H1 (cell line): ENCODE measurements at regions not wholly inside any gene's neighbourhood (a gene's known extent, or its start where the extent isn't known, plus 50 kb on each side); places are given as distances from the start of the nearest gene placed in this dataset.

Experiments used
- CTCF ChIA-PET: fragments of 300-600 bp; sonication (Branson Sonifier 250); formaldehyde crosslinking; loops from one replicate; lab custom pipeline; 2021; ENCODE audit not compliant: partially characterized antibody; lab: Charles Lee
- POLR2A ChIA-PET: fragments of 300-600 bp; sonication (Branson Sonifier 250); formaldehyde crosslinking; loops from one replicate; lab custom pipeline; 2021; ENCODE audit warnings: inconsistent platforms; ENCODE audit not compliant: partially characterized antibody; lab: Charles Lee
- DNase-seq, 2 experiments: peaks; one replicate each; pipeline versions ENCODE4 v3.0.0 to v3.0.0-alpha.2; 2010 to 2022; ENCODE audit warnings: low spot score in 2 of 2, low read depth in 1 of 2, mixed read lengths in 1 of 2
- FAIRE-seq: peaks from 2 replicates; lab custom pipeline; 2011; peaks lifted over from hg19 to GRCh38; lab: Jason Lieb, UNC
- H2AFZ ChIP-seq: 2 replicates; pipeline ENCODE4 v1.8.1; 2012; ENCODE audit warnings: low read length, inconsistent platforms
- H2AK5ac ChIP-seq: 2 replicates; pipeline ENCODE4 v1.6.1; 2013; ENCODE audit warnings: low read depth, low read length
- H2BK120ac ChIP-seq: replicated peaks from 2 replicates; pipeline ENCODE3; 2013; ENCODE audit warnings: low read depth, low read length, inconsistent platforms
- H2BK12ac ChIP-seq: 2 replicates; pipeline ENCODE4 v1.6.1; 2013; ENCODE audit warnings: low read depth, low read length
- H2BK15ac ChIP-seq: 2 replicates; pipeline ENCODE4 v1.6.1; 2013; ENCODE audit warnings: low read length
- H2BK20ac ChIP-seq: 2 replicates; pipeline ENCODE4 v1.6.1; 2013; ENCODE audit warnings: low read length
- H2BK5ac ChIP-seq: 2 replicates; pipeline ENCODE4 v1.6.1; 2013; ENCODE audit warnings: low read depth, low read length
- H3K14ac ChIP-seq: 2 replicates; pipeline ENCODE4 v1.6.1; 2013; ENCODE audit warnings: inconsistent platforms; ENCODE audit not compliant: insufficient read length
- H3K18ac ChIP-seq: 2 replicates; pipeline ENCODE4 v1.6.1; 2013; ENCODE audit warnings: low read length; ENCODE audit errors: extremely low read depth
- H3K23ac ChIP-seq: 2 replicates; pipeline ENCODE4 v1.6.1; 2013; ENCODE audit warnings: inconsistent platforms; ENCODE audit not compliant: insufficient read length
- H3K23me2 ChIP-seq: 2 replicates; pipeline ENCODE4 v1.6.1; 2013; ENCODE audit warnings: low read depth, low read length
- H3K27ac ChIP-seq: 2 replicates; pipeline ENCODE4 v1.6.1; 2011; ENCODE audit warnings: low read depth, low read length, inconsistent platforms
- H3K27me3 ChIP-seq, 4 experiments: replicated peaks in 1 of 4; 1 replicate in 1 of 4; 2 replicates in 3 of 4; pipeline versions ENCODE4 v1.6.1 to v1.8.1; 2011 to 2013; ENCODE audit warnings: low read length in 3 of 4, mild to moderate bottlenecking in 3 of 4, inconsistent platforms in 2 of 4, mixed read lengths in 2 of 4, moderate library complexity in 1 of 4; ENCODE audit not compliant: control insufficient read depth in 3 of 4, insufficient read depth in 3 of 4; ENCODE audit errors: extremely low read depth in 1 of 4
- H3K36me3 ChIP-seq, 4 experiments: 2 replicates each; pipeline versions ENCODE4 v1.6.1 to v1.8.1; 2011 to 2013; ENCODE audit warnings: mild to moderate bottlenecking in 4 of 4, low read length in 3 of 4, moderate library complexity in 2 of 4, control low read depth in 1 of 4, inconsistent platforms in 1 of 4; ENCODE audit not compliant: insufficient read depth in 4 of 4, control insufficient read depth in 2 of 4
- H3K4ac ChIP-seq: replicated peaks from 2 replicates; pipeline ENCODE3; 2013; ENCODE audit warnings: low read length, low read depth, mixed read lengths, inconsistent platforms; ENCODE audit not compliant: insufficient read length
- H3K4me1 ChIP-seq, 4 experiments: replicated peaks in 1 of 4; 1 replicate in 1 of 4; 2 replicates in 3 of 4; pipeline versions ENCODE4 v1.6.1 to v1.8.1; 2011 to 2013; ENCODE audit warnings: low read length in 3 of 4, inconsistent platforms in 2 of 4, mixed read lengths in 1 of 4; ENCODE audit not compliant: insufficient read depth in 4 of 4, control insufficient read depth in 3 of 4
- H3K4me2 ChIP-seq, 2 experiments: 2 replicates each; pipeline versions ENCODE4 v1.6.1 to v1.8.1; 2011 to 2013; ENCODE audit warnings: low read depth in 2 of 2, low read length in 2 of 2, control low read depth in 1 of 2, inconsistent platforms in 1 of 2, mild to moderate bottlenecking in 1 of 2; ENCODE audit not compliant: insufficient read depth in 1 of 2
- H3K4me3 ChIP-seq, 4 experiments: fragments of 200-600, 300-600 bp in 1 of 4; sonication (generic), shearing (Covaris generic), sonication (Bioruptor Twin) in 1 of 4; 2 replicates each; pipeline versions ENCODE4 v1.5.1 to v1.8.1; 2011 to 2016; ENCODE audit warnings: low read length in 4 of 4, low read depth in 3 of 4, control low read depth in 2 of 4, inconsistent platforms in 2 of 4, mild to moderate bottlenecking in 2 of 4, mixed read lengths in 1 of 4, moderate library complexity in 1 of 4; ENCODE audit not compliant: insufficient read depth in 2 of 4; ENCODE audit errors: extremely low read depth in 1 of 4
- H3K56ac ChIP-seq: replicated peaks from 2 replicates; pipeline ENCODE3; 2013; ENCODE audit warnings: low read depth, mild to moderate bottlenecking, mixed read lengths, low read length, inconsistent platforms; ENCODE audit not compliant: insufficient read length
- H3K79me1 ChIP-seq: 2 replicates; pipeline ENCODE4 v1.6.1; 2013; ENCODE audit warnings: low read depth, low read length, control low read depth
- H3K79me2 ChIP-seq, 2 experiments: 2 replicates each; pipeline versions ENCODE4 v1.6.1 to v1.8.1; 2012 to 2013; ENCODE audit warnings: low read length in 2 of 2, mild to moderate bottlenecking in 2 of 2, inconsistent platforms in 1 of 2; ENCODE audit not compliant: insufficient read depth in 2 of 2, control insufficient read depth in 1 of 2
- H3K9ac ChIP-seq, 4 experiments: replicated peaks in 1 of 4; 1 replicate in 1 of 4; 2 replicates in 3 of 4; pipeline versions ENCODE4 v1.6.1 to v1.8.1; 2011 to 2013; ENCODE audit warnings: low read depth in 3 of 4, low read length in 3 of 4, control low read depth in 2 of 4, mild to moderate bottlenecking in 2 of 4, moderate library complexity in 2 of 4, inconsistent platforms in 1 of 4; ENCODE audit errors: extremely low read depth in 1 of 4
- H3K9me3 ChIP-seq, 2 experiments: 2 replicates each; pipeline versions ENCODE4 v1.6.1 to v1.8.1; 2012 to 2013; ENCODE audit warnings: mild to moderate bottlenecking in 2 of 2, moderate library complexity in 2 of 2, control low read depth in 1 of 2, inconsistent platforms in 1 of 2, low read depth in 1 of 2, low read length in 1 of 2, mixed read lengths in 1 of 2; ENCODE audit not compliant: insufficient read depth in 2 of 2
- H4K20me1 ChIP-seq, 2 experiments: replicated peaks in 1 of 2; 2 replicates each; pipeline versions ENCODE3 to v1.8.1; 2011 to 2013; ENCODE audit warnings: inconsistent platforms in 2 of 2, low read length in 2 of 2, mild to moderate bottlenecking in 1 of 2; ENCODE audit not compliant: insufficient read depth in 2 of 2, control insufficient read depth in 1 of 2
- H4K5ac ChIP-seq: 2 replicates; pipeline ENCODE4 v1.6.1; 2013; ENCODE audit warnings: low read length, low read depth, mixed read lengths, inconsistent platforms; ENCODE audit not compliant: insufficient read length
- H4K8ac ChIP-seq: 2 replicates; pipeline ENCODE4 v1.8.0; 2013; ENCODE audit warnings: mild to moderate bottlenecking, moderate library complexity, low read length, inconsistent platforms; ENCODE audit not compliant: insufficient read depth; ENCODE audit errors: extremely low read depth
- H4K91ac ChIP-seq: replicated peaks from 2 replicates; pipeline ENCODE3; 2013; ENCODE audit warnings: low read length, mixed read lengths, inconsistent platforms; ENCODE audit not compliant: insufficient read length
- HDAC6 ChIP-seq: IDR thresholded peaks from one replicate; pipeline ENCODE4 v1.7.1; 2012; ENCODE audit warnings: low read depth, mild to moderate bottlenecking, inconsistent platforms, low read length, moderate library complexity
- MAFK ChIP-seq: IDR thresholded peaks from 2 replicates; pipeline ENCODE4 v1.6.1; 2012; ENCODE audit warnings: low read depth, mild to moderate bottlenecking, improper control_type of control experiment, low read length
- NANOG ChIP-seq: IDR thresholded peaks from 2 replicates; pipeline ENCODE4 v1.6.1; 2011; ENCODE audit warnings: low read length, low read depth, mild to moderate bottlenecking, inconsistent platforms; ENCODE audit not compliant: insufficient read depth, poor library complexity, severe bottlenecking
- PHF8 ChIP-seq: fragments of 200-600 bp; sonication (generic); conservative IDR thresholded peaks from 2 replicates; pipeline ENCODE4 v1.7.1; 2012; ENCODE audit warnings: low read depth, mild to moderate bottlenecking, inconsistent platforms, low read length, moderate library complexity
- POU5F1 ChIP-seq: IDR thresholded peaks from 2 replicates; pipeline ENCODE4 v1.6.1; 2011; ENCODE audit warnings: low read depth, mild to moderate bottlenecking, low read length, moderate library complexity
- SP1 ChIP-seq: IDR thresholded peaks from 2 replicates; pipeline ENCODE4 v1.6.1; 2011; ENCODE audit warnings: low read depth, low read length
- TBP ChIP-seq: IDR thresholded peaks from 2 replicates; pipeline ENCODE4 v1.6.1; 2011; ENCODE audit warnings: low read depth, low read length, improper control_type of control experiment
- ZNF274 ChIP-seq: IDR thresholded peaks from 2 replicates; pipeline ENCODE4 v1.7.0; 2012; ENCODE audit warnings: low read length, borderline replicate concordance; ENCODE audit errors: extremely low read depth
- WGBS, 2 experiments: shearing (Covaris generic) in 1 of 2; methylation state at CpG; one replicate each; pipeline versions ENCODE4 v1.1.6 to v1.1.7; 2013 to 2015; ENCODE audit warnings: low lambda C conversion rate in 2 of 2, mixed read lengths in 2 of 2, inconsistent platforms in 1 of 2, low coverage in 1 of 2, missing lambda C conversion rate in 1 of 2; ENCODE audit not compliant: insufficient replicate concordance in 2 of 2, insufficient coverage in 1 of 2, insufficient read length in 1 of 2; ENCODE audit errors: extremely low coverage in 1 of 2, missing lambda C conversion rate in 1 of 2; 5-methylcytosine and 5-hydroxymethylcytosine counted together

DNA sequence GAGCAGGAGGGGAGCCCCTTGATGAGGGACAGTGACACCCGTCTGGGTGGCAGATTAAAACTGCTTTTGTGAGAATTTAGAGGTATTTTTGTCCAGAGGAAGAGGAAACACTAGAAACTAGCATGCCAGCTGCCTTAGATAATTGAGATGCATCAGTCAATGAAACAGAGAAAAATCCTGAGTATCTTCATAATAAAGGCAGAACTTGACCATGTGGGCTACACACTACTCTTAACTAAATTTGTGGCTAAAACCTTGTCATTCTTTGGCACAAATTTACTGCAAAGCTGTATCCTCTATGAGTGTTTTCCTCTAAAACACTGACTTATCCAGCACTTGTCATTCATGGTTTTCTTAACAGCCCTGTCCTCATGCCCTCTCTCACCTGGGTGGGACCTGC, 259.7 kb upstream of the TPM1 start:
- Histone ChIP-seq H3K4ac (no peak overlapping the region), H4K8ac (no peak overlapping the region), H3K56ac (no peak overlapping the region), H2BK12ac (no peak overlapping the region), H3K23me2 (no peaks in the 10 kb centered on the region), H2BK20ac (no peak overlapping the region), H3K23ac (no peak overlapping the region), H3K79me2 (no peaks in the 10 kb centered on the region), H3K18ac (no peak overlapping the region), H3K9ac (no peak overlapping the region), H2BK120ac (no peak overlapping the region), H3K9me3 (no peaks in the 10 kb centered on the region), H3K4me1 (peaks cover 0 to 5% (median 3%) of the 10 kb centered on the region in 4 experiments; a peak in 5 of 7 replicates), H3K27ac (no peak overlapping the region), H3K14ac (no peak overlapping the region), H2BK5ac (no peak overlapping the region), H4K91ac (no peak overlapping the region), H2AFZ (no peak overlapping the region), H3K79me1 (no peaks in the 10 kb centered on the region), H3K36me3 (no peaks in the 10 kb centered on the region; a peak in 1 of 8 replicates), H3K27me3 (no peaks in the 10 kb centered on the region), H2AK5ac (no peak overlapping the region), H2BK15ac (no peak overlapping the region), H3K4me2 (no peak overlapping the region), H4K5ac (no peak overlapping the region), H3K4me3 (no peak overlapping the region), H4K20me1 (no peaks in the 10 kb centered on the region)
- DNase-seq (no peak), FAIRE-seq (no peak)
- ChIA-PET POLR2A (interaction anchor here (1.2 to 1.5 kb wide), 3 partner anchors 262 to 270 kb away, joined by 4 to 6 read pairs (median 5); no protein-coding TSS in a partner anchor), CTCF (interaction anchor here (0.6 to 2.3 kb wide), 19 partner anchors 9 to 311 kb away, joined by 3 to 11 read pairs (median 4); no protein-coding TSS in a partner anchor)
- TF ChIP-seq HDAC6 (no peak), TBP (no peak), POU5F1 (no peak), NANOG (no peak), PHF8 (no peak), SP1 (no peak), ZNF274 (no peak), MAFK (no peak)
- WGBS, 2 experiments = 89% methylated on average over 1 of the region's 1 CpG; no CpG with 5 or more reads in 1 of the 2 experiments
